HEK293T (cell line): ENCODE measurements at regions not wholly inside any gene's neighbourhood (a gene's known extent, or its start where the extent isn't known, plus 50 kb on each side); places are given as distances from the start of the nearest gene placed in this dataset.

ENCODE experiments used
- CTCF ChIA-PET: fragments of 350-600 bp; formaldehyde crosslinking; extraction: SDS; loops from one replicate; lab custom pipeline; 2021; ENCODE audit warnings: antibody characterized with exemption, inconsistent platforms; lab: Yijun Ruan, JAX
- POLR2A ChIA-PET: fragments of 350-600 bp; formaldehyde crosslinking; extraction: SDS; loops from one replicate; lab custom pipeline; 2020; ENCODE audit warnings: antibody characterized with exemption, inconsistent platforms; lab: Yijun Ruan, JAX
- DNase-seq: peaks from one replicate; pipeline ENCODE4 v3.0.0; 2012; ENCODE audit warnings: mixed read lengths; ENCODE audit errors: extremely low spot score
- ARNT ChIP-seq: fragments of 450-650 bp; IDR thresholded peaks from 2 replicates; pipeline ENCODE4 v1.6.1; 2017; ENCODE audit warnings: mild to moderate bottlenecking
- BHLHE40 ChIP-seq: fragments of 450-650 bp; IDR thresholded peaks from 2 replicates; pipeline ENCODE4 v1.6.1; 2016; ENCODE audit warnings: mild to moderate bottlenecking, moderate library complexity, borderline replicate concordance
- CTBP1 ChIP-seq: fragments of 450-650 bp; IDR thresholded peaks from 2 replicates; pipeline ENCODE4 v1.6.1; 2016; ENCODE audit warnings: borderline replicate concordance
- ELF4 ChIP-seq: fragments of 450-650 bp; IDR thresholded peaks from 2 replicates; pipeline ENCODE4 v1.6.1; 2017; ENCODE audit warnings: antibody characterized with exemption
- FOXA1 ChIP-seq: fragments of 450-650 bp; IDR thresholded peaks from 2 replicates; pipeline ENCODE4 v1.6.1; 2016; ENCODE audit warnings: mild to moderate bottlenecking
- FOXK2 ChIP-seq: fragments of 450-650 bp; IDR thresholded peaks from 2 replicates; pipeline ENCODE4 v1.6.1; 2016; ENCODE audit warnings: mild to moderate bottlenecking
- FOXM1 ChIP-seq: fragments of 450-650 bp; IDR thresholded peaks from 2 replicates; pipeline ENCODE4 v1.6.1; 2017; ENCODE audit warnings: mild to moderate bottlenecking, borderline replicate concordance
- HDGF ChIP-seq: fragments of 450-650 bp; IDR thresholded peaks from 2 replicates; pipeline ENCODE4 v1.6.1; 2017; ENCODE audit warnings: antibody characterized with exemption, borderline replicate concordance
- L3MBTL2 ChIP-seq: fragments of 450-650 bp; conservative IDR thresholded peaks from 2 replicates; pipeline ENCODE4 v1.6.1; 2016; ENCODE audit warnings: mild to moderate bottlenecking
- LEF1 ChIP-seq: fragments of 450-650 bp; IDR thresholded peaks from 2 replicates; pipeline ENCODE4 v1.6.1; 2017; ENCODE audit warnings: mild to moderate bottlenecking, borderline replicate concordance
- NFRKB ChIP-seq: fragments of 450-650 bp; IDR thresholded peaks from 2 replicates; pipeline ENCODE4 v1.6.1; 2016; ENCODE audit warnings: mild to moderate bottlenecking, moderate library complexity
- PKNOX1 ChIP-seq: fragments of 450-650 bp; IDR thresholded peaks from 2 replicates; pipeline ENCODE4 v1.6.1; 2016
- SP1 ChIP-seq: fragments of 450-650 bp; IDR thresholded peaks from 2 replicates; pipeline ENCODE4 v1.6.1; 2017
- SUZ12 ChIP-seq: fragments of 450-650 bp; IDR thresholded peaks from 2 replicates; pipeline ENCODE4 v1.6.1; 2016; ENCODE audit warnings: mild to moderate bottlenecking
- TARDBP ChIP-seq: fragments of 450-650 bp; IDR thresholded peaks from 2 replicates; pipeline ENCODE4 v1.6.1; 2016
- ZNF384 ChIP-seq: fragments of 450-650 bp; IDR thresholded peaks from 2 replicates; pipeline ENCODE4 v1.6.1; 2016

- no peak for TF ChIP-seq ARNT
- no peak for TF ChIP-seq LEF1
- no peak for TF ChIP-seq FOXA1
- no peak for TF ChIP-seq ELF4
- TF ChIP-seq TARDBP: no peak
- TF ChIP-seq BHLHE40: no peak
- no peak for TF ChIP-seq CTBP1
- no peak for TF ChIP-seq NFRKB
- TF ChIP-seq SUZ12: no peak
- no peak for TF ChIP-seq FOXK2
- TF ChIP-seq L3MBTL2: no peak
- no peak for TF ChIP-seq ZNF384
- no peak for TF ChIP-seq PKNOX1
- no peak for TF ChIP-seq HDGF
- no peak for TF ChIP-seq SP1
- no peak for TF ChIP-seq FOXM1
- ChIA-PET CTCF (no interaction called here), POLR2A (no interaction called here)
- no peak for DNase-seq
These were observed 92.8 kb downstream of the RASSF10 start for GRCh38 chr11:13101644-13102512.

GRCh38 chr11:13102513-13102840 lies 93.4 kb downstream of the RASSF10 start:
- DNase-seq: no peak
- TF ChIP-seq SUZ12: no peak
- TF ChIP-seq FOXA1: no peak
- no peak for TF ChIP-seq BHLHE40
- no peak for TF ChIP-seq TARDBP
- no peak for TF ChIP-seq ZNF384
- TF ChIP-seq HDGF: no peak
- TF ChIP-seq LEF1: no peak
- no peak for TF ChIP-seq PKNOX1
- TF ChIP-seq NFRKB: no peak
- no peak for TF ChIP-seq CTBP1
- no peak for TF ChIP-seq FOXK2
- no peak for TF ChIP-seq ARNT
- no peak for TF ChIP-seq SP1
- CTCF ChIA-PET: no interaction called here
- POLR2A ChIA-PET: no interaction called here

GRCh38 chr11:13102865-13103539 lies 93.9 kb downstream of the RASSF10 start:
- DNase-seq: no peak

GRCh38 chr11:13103962-13104554 lies 94.9 kb downstream of the RASSF10 start:
- ChIA-PET CTCF (interaction anchor here (1.2 kb wide), 1 partner anchor 190 kb away, joined by 4 read pairs; no protein-coding TSS in a partner anchor), POLR2A (no interaction called here)
- no peak for DNase-seq
- TF ChIP-seq ZNF384 (no peak), TARDBP (no peak), ARNT (no peak), PKNOX1 (no peak), CTBP1 (no peak), SP1 (no peak)

More at GRCh38 chr11:13102865-13103539, 93.9 kb downstream of the RASSF10 start:
- TF ChIP-seq ZNF384: no peak
- TF ChIP-seq NFRKB: no peak
- no peak for TF ChIP-seq ELF4
- TF ChIP-seq FOXK2: no peak
- no peak for TF ChIP-seq CTBP1
- no peak for TF ChIP-seq PKNOX1
- no peak for TF ChIP-seq L3MBTL2
- TF ChIP-seq LEF1: no peak
- no peak for TF ChIP-seq FOXM1
- ChIA-PET POLR2A (no interaction called here), CTCF (no interaction called here)

GRCh38 chr11:13104619-13105236 lies 95.6 kb downstream of the RASSF10 start:
- POLR2A ChIA-PET: no interaction called here
- TF ChIP-seq ARNT (no peak), PKNOX1 (no peak), LEF1 (no peak), ELF4 (no peak), NFRKB (no peak), FOXK2 (no peak), SUZ12 (no peak)
- CTCF ChIA-PET: interaction anchor here (1.2 kb wide), 1 partner anchor 190 kb away, joined by 4 read pairs; no protein-coding TSS in a partner anchor
- no peak for DNase-seq
